ENCODE measurements at regions not wholly inside any gene's neighbourhood (a gene's known extent, or its start where the extent isn't known, plus 50 kb on each side); places are given as distances from the start of the nearest gene placed in this dataset.

DNA sequence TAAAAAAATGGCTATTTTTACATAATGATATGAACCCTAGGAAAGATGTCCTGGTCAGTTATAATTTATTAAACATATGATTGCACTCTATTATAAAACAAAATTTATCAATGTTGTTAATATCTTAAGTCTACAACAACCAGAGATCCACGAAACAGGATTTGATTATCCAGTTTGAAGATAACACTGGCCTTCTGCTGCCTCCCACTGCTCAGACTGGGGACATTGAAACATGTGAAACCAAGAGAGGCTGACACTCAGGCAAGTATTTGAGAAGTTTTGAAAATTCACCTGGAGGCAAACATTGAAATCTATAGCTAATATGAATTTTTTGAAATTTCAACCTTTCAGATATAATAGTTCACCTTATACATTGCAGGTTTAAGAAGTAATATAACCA lies 219.3 kb upstream of the HSF2 start:
- TF ChIP-seq CBFB (CRISPR knock-in tag; IDR thresholded peaks at IDR 0.05) (no peak), SRSF1 (optimal IDR thresholded peaks at IDR 0.05; ENCODE audit: low read depth, low read length) (no peak), NCOA5 (CRISPR knock-in tag; IDR thresholded peaks at IDR 0.05) (no peak), TBP (CRISPR knock-in tag; IDR thresholded peaks at IDR 0.05) (no peak)
- TF ChIP-seq, protein P1, sequence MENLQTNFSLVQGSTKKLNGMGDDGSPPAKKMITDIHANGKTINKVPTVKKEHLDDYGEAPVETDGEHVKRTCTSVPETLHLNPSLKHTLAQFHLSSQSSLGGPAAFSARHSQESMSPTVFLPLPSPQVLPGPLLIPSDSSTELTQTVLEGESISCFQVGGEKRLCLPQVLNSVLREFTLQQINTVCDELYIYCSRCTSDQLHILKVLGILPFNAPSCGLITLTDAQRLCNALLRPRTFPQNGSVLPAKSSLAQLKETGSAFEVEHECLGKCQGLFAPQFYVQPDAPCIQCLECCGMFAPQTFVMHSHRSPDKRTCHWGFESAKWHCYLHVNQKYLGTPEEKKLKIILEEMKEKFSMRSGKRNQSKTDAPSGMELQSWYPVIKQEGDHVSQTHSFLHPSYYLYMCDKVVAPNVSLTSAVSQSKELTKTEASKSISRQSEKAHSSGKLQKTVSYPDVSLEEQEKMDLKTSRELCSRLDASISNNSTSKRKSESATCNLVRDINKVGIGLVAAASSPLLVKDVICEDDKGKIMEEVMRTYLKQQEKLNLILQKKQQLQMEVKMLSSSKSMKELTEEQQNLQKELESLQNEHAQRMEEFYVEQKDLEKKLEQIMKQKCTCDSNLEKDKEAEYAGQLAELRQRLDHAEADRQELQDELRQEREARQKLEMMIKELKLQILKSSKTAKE (CRISPR knock-in tag; IDR thresholded peaks at IDR 0.05; ENCODE audit: borderline replicate concordance) = no peak
